HEK293 (cell line): ENCODE measurements at regions not wholly inside any gene's neighbourhood (a gene's known extent, or its start where the extent isn't known, plus 50 kb on each side); places are given as distances from the start of the nearest gene placed in this dataset.

ENCODE experiments used
- CTCF ChIA-PET: fragments of 350-600 bp; formaldehyde crosslinking; extraction: SDS; loops from one replicate; lab custom pipeline; 2021; ENCODE audit warnings: antibody characterized with exemption; lab: Yijun Ruan, JAX
- POLR2A ChIA-PET: fragments of 300-600 bp; formaldehyde crosslinking; extraction: SDS; loops from one replicate; lab custom pipeline; 2020; ENCODE audit warnings: antibody characterized with exemption, inconsistent platforms; lab: Yijun Ruan, JAX
- H3K27ac ChIP-seq: fragments of 200-500 bp; sonication (Bioruptor generic); 2 replicates; pipeline ENCODE4 v1.5.1; 2014; ENCODE audit warnings: low read depth, low read length, control low read depth, inconsistent platforms; ENCODE audit errors: extremely low read depth
- H3K36me3 ChIP-seq, 2 experiments: fragments of 200-500 bp in 1 of 2; sonication (Bioruptor generic) in 1 of 2; 1 replicate in 1 of 2; 2 replicates in 1 of 2; pipeline ENCODE4 v1.5.1; 2014 to 2017; ENCODE audit warnings: inconsistent platforms in 2 of 2, low read length in 2 of 2; ENCODE audit not compliant: control insufficient read depth in 2 of 2, insufficient read depth in 1 of 2
- H3K4me1 ChIP-seq: fragments of 200-500 bp; sonication (Bioruptor generic); 2 replicates; pipeline ENCODE4 v1.5.1; 2014; ENCODE audit warnings: mild to moderate bottlenecking, low read length, inconsistent platforms; ENCODE audit not compliant: control insufficient read depth, insufficient read depth
- H3K4me3 ChIP-seq: 2 replicates; pipeline ENCODE4 v1.5.1; 2011; ENCODE audit warnings: low read depth, mild to moderate bottlenecking, control low read depth, low read length, moderate library complexity
- H3K9me3 ChIP-seq: fragments of 200-500 bp; sonication (Bioruptor generic); 2 replicates; pipeline ENCODE4 v1.5.1; 2014; ENCODE audit warnings: low read depth, low read length, inconsistent platforms; ENCODE audit not compliant: control insufficient read depth, insufficient read depth
- BCL11B ChIP-seq: fragments of 450-650 bp; formaldehyde crosslinking; IDR thresholded peaks from 2 replicates; pipeline ENCODE4 v1.5.1; 2016; ENCODE audit warnings: low read depth, missing biosample characterization, missing genetic modification characterization
- GLIS1 ChIP-seq: fragments of 450-650 bp; formaldehyde crosslinking; IDR thresholded peaks from 2 replicates; pipeline ENCODE4 v1.5.1; 2016; ENCODE audit warnings: missing biosample characterization, missing genetic modification characterization
- IKZF3 ChIP-seq: fragments of 450-650 bp; IDR thresholded peaks from 2 replicates; pipeline ENCODE4 v1.5.0; 2018; ENCODE audit warnings: missing biosample characterization, mild to moderate bottlenecking, missing genetic modification characterization, moderate library complexity
- MZF1 ChIP-seq: fragments of 450-650 bp; formaldehyde crosslinking; IDR thresholded peaks from 2 replicates; pipeline ENCODE4 v1.5.1; 2017; ENCODE audit warnings: missing biosample characterization, missing genetic modification characterization, borderline replicate concordance
- PRDM1 ChIP-seq: fragments of 450-650 bp; formaldehyde crosslinking; IDR thresholded peaks from 2 replicates; pipeline ENCODE4; 2016; ENCODE audit warnings: missing biosample characterization, missing genetic modification characterization
- REPIN1 ChIP-seq: fragments of 450-650 bp; formaldehyde crosslinking; IDR thresholded peaks from 2 replicates; pipeline ENCODE4 v1.5.1; 2017; ENCODE audit warnings: missing biosample characterization, missing genetic modification characterization, low read depth
- SCRT2 ChIP-seq: fragments of 450-650 bp; formaldehyde crosslinking; IDR thresholded peaks from 2 replicates; pipeline ENCODE4 v1.5.1; 2016; ENCODE audit warnings: missing biosample characterization, missing genetic modification characterization
- WT1 ChIP-seq: fragments of 450-650 bp; formaldehyde crosslinking; IDR thresholded peaks from 2 replicates; pipeline ENCODE4 v1.5.1; 2016; ENCODE audit warnings: missing biosample characterization, missing genetic modification characterization
- ZBTB20 ChIP-seq: fragments of 450-650 bp; formaldehyde crosslinking; IDR thresholded peaks from 2 replicates; pipeline ENCODE4 v1.5.1; 2016; ENCODE audit warnings: missing biosample characterization, missing genetic modification characterization
- ZEB2 ChIP-seq: fragments of 450-650 bp; formaldehyde crosslinking; IDR thresholded peaks from 2 replicates; pipeline ENCODE4 v1.5.1; 2016; ENCODE audit warnings: missing biosample characterization, missing genetic modification characterization
- ZNF138 ChIP-seq: fragments of 450-650 bp; formaldehyde crosslinking; IDR thresholded peaks from 2 replicates; pipeline ENCODE4 v1.5.1; 2016; ENCODE audit warnings: missing biosample characterization, missing genetic modification characterization, borderline replicate concordance
- ZNF221 ChIP-seq: fragments of 450-650 bp; formaldehyde crosslinking; IDR thresholded peaks from 2 replicates; pipeline ENCODE4 v1.5.1; 2017; ENCODE audit warnings: missing biosample characterization, missing genetic modification characterization, borderline replicate concordance
- ZNF274 ChIP-seq, 2 experiments: fragments of 200-500 bp in 1 of 2; fragments of 450-650 bp in 1 of 2; sonication (Bioruptor generic) in 1 of 2; formaldehyde crosslinking in 1 of 2; IDR thresholded peaks; 2 replicates each; pipeline versions ENCODE4 v1.5.1 to v1.6.1; 2014 to 2016; ENCODE audit warnings: borderline replicate concordance in 1 of 2, inconsistent platforms in 1 of 2, low read length in 1 of 2, missing biosample characterization in 1 of 2, missing genetic modification characterization in 1 of 2
- ZNF292 ChIP-seq: fragments of 450-650 bp; formaldehyde crosslinking; IDR thresholded peaks from 2 replicates; pipeline ENCODE4 v1.5.1; 2016; ENCODE audit warnings: low read depth, missing biosample characterization, missing genetic modification characterization, borderline replicate concordance
- ZNF391 ChIP-seq: fragments of 450-650 bp; formaldehyde crosslinking; IDR thresholded peaks from 2 replicates; pipeline ENCODE4 v1.5.1; 2016; ENCODE audit warnings: low read depth, missing biosample characterization, missing genetic modification characterization, borderline replicate concordance
- ZNF48 ChIP-seq: fragments of 450-650 bp; formaldehyde crosslinking; IDR thresholded peaks from 2 replicates; pipeline ENCODE4 v1.5.1; 2016; ENCODE audit warnings: missing biosample characterization, missing genetic modification characterization
- ZNF501 ChIP-seq: fragments of 450-650 bp; formaldehyde crosslinking; IDR thresholded peaks from 2 replicates; pipeline ENCODE4 v1.5.1; 2016; ENCODE audit warnings: missing biosample characterization, missing genetic modification characterization
- ZNF610 ChIP-seq: fragments of 450-650 bp; formaldehyde crosslinking; IDR thresholded peaks from 2 replicates; pipeline ENCODE4 v1.5.1; 2016; ENCODE audit warnings: missing biosample characterization, missing genetic modification characterization, borderline replicate concordance
- ZNF658 ChIP-seq: fragments of 450-650 bp; formaldehyde crosslinking; IDR thresholded peaks from 2 replicates; pipeline ENCODE4; 2016; ENCODE audit warnings: missing biosample characterization, missing genetic modification characterization
- ZNF785 ChIP-seq: fragments of 450-650 bp; formaldehyde crosslinking; IDR thresholded peaks from 2 replicates; pipeline ENCODE4 v1.5.1; 2016; ENCODE audit warnings: missing biosample characterization, missing genetic modification characterization
- ZNF837 ChIP-seq: fragments of 450-650 bp; formaldehyde crosslinking; IDR thresholded peaks from 2 replicates; pipeline ENCODE4 v1.5.1; 2016; ENCODE audit warnings: missing biosample characterization, missing genetic modification characterization
- TF ChIP-seq, protein P1 (sequence below): fragments of 450-650 bp; formaldehyde crosslinking; IDR thresholded peaks from 2 replicates; pipeline ENCODE4 v1.5.1; 2017; ENCODE audit warnings: missing biosample characterization, missing genetic modification characterization
- TF ChIP-seq, protein P2 (sequence below): fragments of 450-650 bp; formaldehyde crosslinking; IDR thresholded peaks from 2 replicates; pipeline ENCODE4 v1.5.1; 2016; ENCODE audit warnings: missing biosample characterization, missing genetic modification characterization, low read depth
- TF ChIP-seq, protein P3 (sequence below): fragments of 450-650 bp; formaldehyde crosslinking; IDR thresholded peaks from 2 replicates; pipeline ENCODE4 v1.5.1; 2016; ENCODE audit warnings: missing biosample characterization, missing genetic modification characterization

DNA sequence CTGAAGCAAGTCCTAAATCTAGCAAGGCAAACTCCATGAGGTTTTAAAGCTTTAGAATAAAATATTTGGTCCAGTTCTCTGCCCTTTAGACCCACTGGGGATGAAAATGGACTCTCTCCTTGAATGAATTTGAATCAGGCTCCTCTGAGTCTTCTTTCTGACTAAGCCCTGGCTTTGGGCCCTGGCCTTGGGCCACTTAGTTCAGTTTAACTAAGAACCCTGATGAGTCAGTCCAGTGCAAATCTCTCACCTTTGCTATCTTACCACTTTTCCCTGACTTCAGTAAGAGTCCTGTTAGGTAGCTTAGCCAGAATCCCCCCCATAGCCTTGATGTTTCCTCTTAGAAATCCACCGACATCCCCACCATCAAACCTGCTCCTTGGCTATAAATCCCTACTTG is 427.5 kb downstream of the SNAPC1 start:
- ChIA-PET POLR2A (no interaction called here), CTCF (interaction anchor here (1.4 kb wide), 1 partner anchor 11 kb away, joined by 3 read pairs; no protein-coding TSS in a partner anchor)
- Histone ChIP-seq H3K9me3 (no peaks in the 10 kb centered on the region), H3K4me1 (no peaks in the 10 kb centered on the region)
- TF ChIP-seq ZNF610 (tag by site-specific recombination), result no peak
- TF ChIP-seq PRDM1, result no peak
- no peak for TF ChIP-seq BCL11B (tag by site-specific recombination)
- no peak for TF ChIP-seq ZNF274 (IDR thresholded peaks at IDR 0.05; ENCODE audit: low read length)
- no peak for TF ChIP-seq ZNF274 (tag by site-specific recombination; IDR thresholded peaks at IDR 0.05; ENCODE audit: borderline replicate concordance)
- no peak for TF ChIP-seq ZNF48
- no peak for TF ChIP-seq WT1 (tag by site-specific recombination)
- TF ChIP-seq ZNF138 (tag by site-specific recombination), result no peak
- TF ChIP-seq ZBTB20 (tag by site-specific recombination), result no peak
- TF ChIP-seq REPIN1, result no peak
- TF ChIP-seq, protein P1, sequence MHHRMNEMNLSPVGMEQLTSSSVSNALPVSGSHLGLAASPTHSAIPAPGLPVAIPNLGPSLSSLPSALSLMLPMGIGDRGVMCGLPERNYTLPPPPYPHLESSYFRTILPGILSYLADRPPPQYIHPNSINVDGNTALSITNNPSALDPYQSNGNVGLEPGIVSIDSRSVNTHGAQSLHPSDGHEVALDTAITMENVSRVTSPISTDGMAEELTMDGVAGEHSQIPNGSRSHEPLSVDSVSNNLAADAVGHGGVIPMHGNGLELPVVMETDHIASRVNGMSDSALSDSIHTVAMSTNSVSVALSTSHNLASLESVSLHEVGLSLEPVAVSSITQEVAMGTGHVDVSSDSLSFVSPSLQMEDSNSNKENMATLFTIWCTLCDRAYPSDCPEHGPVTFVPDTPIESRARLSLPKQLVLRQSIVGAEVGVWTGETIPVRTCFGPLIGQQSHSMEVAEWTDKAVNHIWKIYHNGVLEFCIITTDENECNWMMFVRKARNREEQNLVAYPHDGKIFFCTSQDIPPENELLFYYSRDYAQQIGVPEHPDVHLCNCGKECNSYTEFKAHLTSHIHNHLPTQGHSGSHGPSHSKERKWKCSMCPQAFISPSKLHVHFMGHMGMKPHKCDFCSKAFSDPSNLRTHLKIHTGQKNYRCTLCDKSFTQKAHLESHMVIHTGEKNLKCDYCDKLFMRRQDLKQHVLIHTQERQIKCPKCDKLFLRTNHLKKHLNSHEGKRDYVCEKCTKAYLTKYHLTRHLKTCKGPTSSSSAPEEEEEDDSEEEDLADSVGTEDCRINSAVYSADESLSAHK, result no peak
- no peak for TF ChIP-seq IKZF3 (tag by site-specific recombination)
- no peak for TF ChIP-seq ZNF391 (tag by site-specific recombination)
- no peak for TF ChIP-seq ZNF785 (tag by site-specific recombination)
- TF ChIP-seq, protein P2, sequence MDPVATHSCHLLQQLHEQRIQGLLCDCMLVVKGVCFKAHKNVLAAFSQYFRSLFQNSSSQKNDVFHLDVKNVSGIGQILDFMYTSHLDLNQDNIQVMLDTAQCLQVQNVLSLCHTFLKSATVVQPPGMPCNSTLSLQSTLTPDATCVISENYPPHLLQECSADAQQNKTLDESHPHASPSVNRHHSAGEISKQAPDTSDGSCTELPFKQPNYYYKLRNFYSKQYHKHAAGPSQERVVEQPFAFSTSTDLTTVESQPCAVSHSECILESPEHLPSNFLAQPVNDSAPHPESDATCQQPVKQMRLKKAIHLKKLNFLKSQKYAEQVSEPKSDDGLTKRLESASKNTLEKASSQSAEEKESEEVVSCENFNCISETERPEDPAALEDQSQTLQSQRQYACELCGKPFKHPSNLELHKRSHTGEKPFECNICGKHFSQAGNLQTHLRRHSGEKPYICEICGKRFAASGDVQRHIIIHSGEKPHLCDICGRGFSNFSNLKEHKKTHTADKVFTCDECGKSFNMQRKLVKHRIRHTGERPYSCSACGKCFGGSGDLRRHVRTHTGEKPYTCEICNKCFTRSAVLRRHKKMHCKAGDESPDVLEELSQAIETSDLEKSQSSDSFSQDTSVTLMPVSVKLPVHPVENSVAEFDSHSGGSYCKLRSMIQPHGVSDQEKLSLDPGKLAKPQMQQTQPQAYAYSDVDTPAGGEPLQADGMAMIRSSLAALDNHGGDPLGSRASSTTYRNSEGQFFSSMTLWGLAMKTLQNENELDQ (tag by site-specific recombination), result no peak
- no peak for TF ChIP-seq ZNF837
- no peak for TF ChIP-seq ZNF221 (tag by site-specific recombination)
- TF ChIP-seq, all 188 proteins: peak for 0
- Histone ChIP-seq H3K4me3 (no peak overlapping the region), H3K27ac (no peak overlapping the region), H3K36me3 (no peaks in the 10 kb centered on the region)

DNA sequence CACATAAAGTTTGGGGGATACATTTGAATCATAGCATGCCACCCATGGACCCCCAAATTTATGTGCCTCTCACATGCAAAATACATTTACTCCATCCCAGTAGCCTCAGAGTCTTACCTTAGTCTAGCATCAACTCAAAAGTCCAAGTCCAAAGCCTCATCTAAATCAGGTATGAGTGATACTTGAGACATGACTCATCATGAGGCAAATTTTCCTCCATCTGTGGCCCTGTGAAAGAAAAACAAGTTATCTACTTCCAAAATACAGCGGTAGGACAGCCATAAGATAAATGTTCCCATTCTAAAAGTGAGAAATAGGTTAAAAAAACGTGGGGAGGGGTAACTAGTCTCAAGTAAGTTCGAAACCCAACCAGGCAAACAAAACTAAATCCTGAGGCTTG is 444.2 kb downstream of the SNAPC1 start:
- no peak overlapping the region for H3K27ac ChIP-seq
- TF ChIP-seq ZNF501 (no peak), ZNF658 (tag by site-specific recombination) (no peak), ZEB2 (no peak), MZF1 (tag by site-specific recombination) (no peak), GLIS1 (no peak), SCRT2 (tag by site-specific recombination) (no peak), ZNF292 (tag by site-specific recombination) (no peak)
- TF ChIP-seq, protein P3, sequence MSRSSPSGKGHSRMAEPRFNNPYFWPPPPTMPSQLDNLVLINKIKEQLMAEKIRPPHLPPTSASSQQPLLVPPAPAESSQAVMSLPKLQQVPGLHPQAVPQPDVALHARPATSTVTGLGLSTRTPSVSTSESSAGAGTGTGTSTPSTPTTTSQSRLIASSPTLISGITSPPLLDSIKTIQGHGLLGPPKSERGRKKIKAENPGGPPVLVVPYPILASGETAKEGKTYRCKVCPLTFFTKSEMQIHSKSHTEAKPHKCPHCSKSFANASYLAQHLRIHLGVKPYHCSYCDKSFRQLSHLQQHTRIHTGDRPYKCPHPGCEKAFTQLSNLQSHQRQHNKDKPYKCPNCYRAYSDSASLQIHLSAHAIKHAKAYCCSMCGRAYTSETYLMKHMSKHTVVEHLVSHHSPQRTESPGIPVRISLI (tag by site-specific recombination), result no peak
- H3K4me3 ChIP-seq, result no peak overlapping the region
- ChIA-PET CTCF (no interaction called here), POLR2A (no interaction called here)
- H3K4me1 ChIP-seq, result no peaks in the 10 kb centered on the region
- no peaks in the 10 kb centered on the region for H3K36me3 ChIP-seq
- H3K9me3 ChIP-seq, result no peaks in the 10 kb centered on the region
